Fibroblast of the conjunctiva (primary cell): ENCODE measurements at regions not wholly inside any gene's neighbourhood (a gene's known extent, or its start where the extent isn't known, plus 50 kb on each side); places are given as distances from the start of the nearest gene placed in this dataset.

Source experiments
- DNase-seq: peaks from one replicate; pipeline ENCODE4 v3.0.0-alpha.2; 2010; ENCODE audit warnings: low read depth

GRCh38 chr1:175826705-175827104 lies 83.3 kb upstream of the TNR start:
- DNase-seq, result no peak

GRCh38 chr1:175824079-175824478 lies 80.7 kb upstream of the TNR start:
- DNase-seq, result no peak

DNA sequence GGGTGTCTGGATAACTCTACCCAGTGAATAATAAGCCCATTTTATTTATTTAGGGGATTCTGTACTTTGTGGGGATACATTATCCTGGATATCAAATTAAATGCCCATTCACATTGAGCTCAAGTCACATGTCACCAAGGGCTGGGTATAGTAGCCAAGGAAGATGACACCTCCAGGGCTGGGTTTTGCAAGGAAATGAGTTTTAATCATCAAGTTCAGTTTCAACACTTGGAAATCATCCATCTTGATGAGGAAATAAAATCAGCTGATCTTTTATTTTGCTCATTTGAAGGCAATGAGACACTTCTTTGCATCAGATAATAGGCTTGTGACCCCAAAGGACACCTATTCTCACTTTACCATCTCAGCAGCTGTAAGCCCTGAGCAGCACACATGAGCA lies 80.0 kb upstream of the TNR start:
- DNase-seq, result no peak

- no peak for DNase-seq
These were observed 79.2 kb upstream of the TNR start for GRCh38 chr1:175822580-175822979.

GRCh38 chr1:175820456-175821025 lies 77.1 kb upstream of the TNR start:
- no peak for DNase-seq

DNA sequence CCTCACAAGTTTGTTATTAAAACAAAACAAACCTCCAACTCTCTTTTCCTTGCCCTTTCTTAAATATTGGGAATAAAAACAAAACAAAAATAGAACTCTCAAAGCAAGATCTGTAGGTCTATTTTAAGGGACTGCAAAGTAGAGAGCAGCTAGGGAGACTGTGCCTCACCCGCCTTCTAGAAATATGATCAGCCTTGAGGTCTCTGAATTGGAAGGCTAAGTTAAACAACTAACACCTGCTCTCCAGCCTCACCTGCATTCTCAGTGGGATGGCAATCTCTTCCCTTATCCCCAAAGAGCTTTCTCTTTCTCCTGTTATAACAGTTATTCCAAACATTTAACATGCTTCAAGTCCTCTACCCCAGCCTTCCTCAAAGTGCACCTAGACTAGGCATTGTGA lies 75.5 kb upstream of the TNR start:
- DNase-seq, result no peak

GRCh38 chr1:175817445-175817844 lies 74.0 kb upstream of the TNR start:
- no peak for DNase-seq

GRCh38 chr1:175814885-175815284 lies 71.5 kb upstream of the TNR start:
- DNase-seq, result no peak

DNA sequence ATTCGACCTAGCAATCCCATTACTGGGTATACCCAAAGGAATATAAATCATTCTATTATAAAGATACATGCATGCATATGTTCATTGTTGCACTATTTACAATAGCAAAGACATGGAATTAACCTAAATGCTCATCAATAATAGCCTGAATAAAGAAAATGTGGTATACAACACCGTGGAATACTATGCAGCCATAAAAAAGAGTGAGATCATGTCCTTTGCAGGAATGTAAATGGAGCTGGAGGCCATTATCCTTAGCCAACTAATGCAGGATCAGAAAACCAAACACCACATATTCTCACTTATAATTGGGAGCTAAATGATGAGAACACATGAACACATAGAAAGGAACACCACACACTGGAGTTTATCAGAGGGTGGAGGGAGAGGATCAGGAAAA lies 69.5 kb upstream of the TNR start:
- no peak for DNase-seq

- no peak for DNase-seq
These were observed 66.9 kb upstream of the TNR start for GRCh38 chr1:175810305-175810704.

DNA sequence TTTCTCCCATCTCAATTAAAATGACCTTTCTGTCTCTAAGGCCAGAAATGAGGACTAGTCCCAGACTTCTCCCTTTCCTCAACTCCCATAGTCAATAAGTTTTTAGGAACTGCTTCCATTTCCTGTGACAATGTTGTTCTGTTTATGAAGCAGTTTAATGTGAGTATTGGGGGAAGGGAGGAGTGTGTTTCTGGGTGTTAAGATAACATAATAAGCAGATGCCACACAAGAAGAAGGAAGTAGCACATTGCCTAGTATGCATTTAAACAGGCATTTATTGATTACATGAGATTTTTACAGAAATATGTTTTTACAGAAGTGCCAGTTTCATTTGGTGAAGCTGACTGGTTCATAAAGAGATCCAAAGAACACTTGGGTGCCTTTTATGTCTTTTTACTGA lies 65.6 kb upstream of the TNR start:
- no peak for DNase-seq

- no peak for DNase-seq
These were observed 65.2 kb upstream of the TNR start for GRCh38 chr1:175808573-175808972.

- no peak for DNase-seq
These were observed 61.2 kb upstream of the TNR start for GRCh38 chr1:175804561-175804960.

GRCh38 chr1:175803413-175803812 lies 60.0 kb upstream of the TNR start:
- DNase-seq, result no peak

GRCh38 chr1:175802407-175803123 lies 59.2 kb upstream of the TNR start:
- no peak for DNase-seq

GRCh38 chr1:175801979-175802378 lies 58.6 kb upstream of the TNR start:
- no peak for DNase-seq

DNA sequence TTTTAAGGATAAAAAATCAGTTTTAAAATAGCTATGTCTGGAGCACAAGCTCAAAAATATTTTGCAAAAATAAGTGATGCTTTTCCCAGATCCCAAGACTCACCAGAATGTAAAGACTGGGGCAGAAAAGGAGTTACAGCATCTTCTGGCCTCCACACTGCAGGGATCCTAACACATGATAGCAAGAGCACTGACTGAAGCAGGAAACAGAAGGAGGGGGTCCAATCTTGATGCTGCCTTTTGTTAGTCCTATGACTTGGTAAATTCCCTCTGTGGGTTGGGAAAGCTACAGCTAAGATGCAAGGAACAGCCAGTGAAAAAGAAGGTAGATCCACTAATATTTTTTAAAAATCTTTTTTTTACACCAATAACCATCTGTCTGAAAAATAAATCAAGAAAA lies 54.2 kb upstream of the TNR start:
- no peak for DNase-seq

DNA sequence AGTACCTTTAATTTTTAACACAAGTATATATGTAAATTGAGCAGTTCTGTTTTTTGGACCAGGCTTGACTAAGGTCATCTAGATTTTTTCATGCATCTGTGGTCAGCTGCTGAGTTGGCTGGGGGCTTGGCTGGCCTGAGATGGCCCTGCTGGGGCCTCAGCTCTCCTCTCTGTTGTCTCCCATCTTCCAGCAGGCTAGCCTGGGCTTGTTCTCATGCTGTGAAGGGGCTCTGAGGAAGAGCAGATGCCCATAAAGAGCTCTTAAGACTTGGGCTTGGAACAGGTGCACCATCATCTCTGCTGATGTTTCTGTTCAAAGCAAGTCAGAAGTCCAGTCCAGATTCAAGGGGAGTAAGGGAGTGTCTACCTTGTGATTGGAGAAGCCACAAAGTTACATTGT lies 51.2 kb upstream of the TNR start:
- no peak for DNase-seq

GRCh38 chr1:175793617-175794016 lies 50.2 kb upstream of the TNR start:
- no peak for DNase-seq
